Body of pancreas (tissue), 4 donors: ENCODE measurements at regions not wholly inside any gene's neighbourhood (a gene's known extent, or its start where the extent isn't known, plus 50 kb on each side); places are given as distances from the start of the nearest gene placed in this dataset.

Experiments
- POLR2A ChIP-seq, 3 donors: fragments of 450-650 bp; IDR thresholded peaks; one replicate each; pipeline ENCODE4 v1.6.1; 2016; ENCODE audit warnings: antibody characterized with exemption in 3 of 3, mild to moderate bottlenecking in 2 of 3
- TF ChIP-seq, protein P1 (sequence below), 7 experiments: fragments of 450-650 bp in 4 of 7; fragments of 200-600 bp in 3 of 7; sonication (generic) in 3 of 7; IDR thresholded peaks; one replicate each; pipeline ENCODE4 v1.5.1; 2016 to 2019; ENCODE audit warnings: antibody characterized with exemption in 7 of 7

DNA sequence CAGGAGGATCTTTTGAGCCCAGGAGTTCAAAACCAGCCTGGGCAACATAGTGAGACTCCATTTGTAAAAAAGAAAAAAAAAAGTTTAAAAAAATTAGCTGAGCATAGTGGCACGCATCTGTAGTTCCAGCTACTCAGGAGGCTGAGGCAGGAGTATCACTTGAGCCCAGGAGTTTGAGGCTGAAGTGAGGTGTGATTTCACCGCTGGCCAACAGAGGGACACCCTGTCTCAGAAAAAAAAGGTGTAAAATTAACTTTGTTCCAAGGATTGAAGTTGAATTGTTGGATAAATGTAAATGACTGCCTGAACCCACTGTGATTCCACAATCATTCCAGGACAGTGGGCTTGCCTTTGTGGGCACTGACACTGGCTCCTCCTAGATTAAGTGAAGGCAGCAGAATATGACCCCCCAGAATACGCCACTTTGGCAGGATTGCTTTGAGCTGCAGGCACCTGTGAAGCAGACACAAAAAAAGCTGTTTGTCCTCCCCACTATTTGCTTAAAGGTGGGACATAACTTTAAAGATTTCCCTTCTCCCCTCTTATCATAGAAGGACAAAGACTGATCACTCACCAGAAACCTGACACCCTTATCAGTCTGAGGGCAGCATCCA lies 57.2 kb upstream of the FOXI2 start:
- TF ChIP-seq, protein P1, sequence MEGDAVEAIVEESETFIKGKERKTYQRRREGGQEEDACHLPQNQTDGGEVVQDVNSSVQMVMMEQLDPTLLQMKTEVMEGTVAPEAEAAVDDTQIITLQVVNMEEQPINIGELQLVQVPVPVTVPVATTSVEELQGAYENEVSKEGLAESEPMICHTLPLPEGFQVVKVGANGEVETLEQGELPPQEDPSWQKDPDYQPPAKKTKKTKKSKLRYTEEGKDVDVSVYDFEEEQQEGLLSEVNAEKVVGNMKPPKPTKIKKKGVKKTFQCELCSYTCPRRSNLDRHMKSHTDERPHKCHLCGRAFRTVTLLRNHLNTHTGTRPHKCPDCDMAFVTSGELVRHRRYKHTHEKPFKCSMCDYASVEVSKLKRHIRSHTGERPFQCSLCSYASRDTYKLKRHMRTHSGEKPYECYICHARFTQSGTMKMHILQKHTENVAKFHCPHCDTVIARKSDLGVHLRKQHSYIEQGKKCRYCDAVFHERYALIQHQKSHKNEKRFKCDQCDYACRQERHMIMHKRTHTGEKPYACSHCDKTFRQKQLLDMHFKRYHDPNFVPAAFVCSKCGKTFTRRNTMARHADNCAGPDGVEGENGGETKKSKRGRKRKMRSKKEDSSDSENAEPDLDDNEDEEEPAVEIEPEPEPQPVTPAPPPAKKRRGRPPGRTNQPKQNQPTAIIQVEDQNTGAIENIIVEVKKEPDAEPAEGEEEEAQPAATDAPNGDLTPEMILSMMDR (IDR thresholded peaks at IDR 0.05): peak in 2 of 7 experiments; percentile 17 to 21
- TF ChIP-seq POLR2A (IDR thresholded peaks at IDR 0.05): no peak
